Thyroid gland (tissue), 4 donors: ENCODE measurements at regions not wholly inside any gene's neighbourhood (a gene's known extent, or its start where the extent isn't known, plus 50 kb on each side); places are given as distances from the start of the nearest gene placed in this dataset.
"Not testable (repeated sequence)": the region's sequence is repeated elsewhere in the genome, so short reads cannot be mapped to it uniquely, and the experiment has no call there.

Source experiments
- DNase-seq, 2 donors: peaks; one replicate each; pipeline ENCODE4 v3.0.0-alpha.2; 2019
- H3K27ac ChIP-seq, 3 donors: fragments of 200-600 bp; sonication (generic); 1 replicate in 2 of 3; 2 replicates in 1 of 3; pipeline ENCODE4 v1.5.1; 2016 to 2019; ENCODE audit warnings: mild to moderate bottlenecking in 1 of 3, moderate library complexity in 1 of 3
- H3K27me3 ChIP-seq: fragments of 200-600 bp; sonication (generic); one replicate; pipeline ENCODE4 v1.5.1; 2019
- H3K36me3 ChIP-seq, 2 donors: fragments of 200-600 bp; sonication (generic); one replicate each; pipeline ENCODE4 v1.5.1; 2016 to 2019
- H3K4me1 ChIP-seq, 2 donors: fragments of 200-600 bp; sonication (generic); one replicate each; pipeline ENCODE4 v1.5.1; 2017 to 2019
- H3K4me3 ChIP-seq, 3 donors: fragments of 200-600 bp; sonication (generic); replicated peaks in 1 of 3; 1 replicate in 2 of 3; 2 replicates in 1 of 3; pipeline ENCODE4 v1.5.1; 2016; ENCODE audit warnings: mild to moderate bottlenecking in 1 of 3
- H3K9me3 ChIP-seq: fragments of 200-600 bp; sonication (generic); one replicate; pipeline ENCODE4 v1.5.1; 2017
- POLR2A ChIP-seq, 2 donors: fragments of 450-650 bp; IDR thresholded peaks; one replicate each; pipeline ENCODE4 v1.6.1; 2017; ENCODE audit warnings: antibody characterized with exemption in 2 of 2, mild to moderate bottlenecking in 2 of 2, moderate library complexity in 1 of 2
- WGBS, 2 donors: methylation state at CpG; one replicate each; pipeline ENCODE4 v1.1.5; 2017; 5-methylcytosine and 5-hydroxymethylcytosine counted together
- intact Hi-C: fragments of 100-400 bp; cut with DNase I; formaldehyde crosslinking; loops from one replicate; pipeline ENCODE4 v1.15.1; 2023
- TF ChIP-seq, protein P1 (sequence below), 6 experiments: fragments of 200-600 bp in 3 of 6; fragments of 450-650 bp in 3 of 6; sonication (generic) in 3 of 6; IDR thresholded peaks; one replicate each; pipeline ENCODE4 v1.5.1; 2016 to 2019; ENCODE audit warnings: antibody characterized with exemption in 6 of 6, mild to moderate bottlenecking in 2 of 6, inconsistent platforms in 1 of 6, moderate library complexity in 1 of 6

DNA sequence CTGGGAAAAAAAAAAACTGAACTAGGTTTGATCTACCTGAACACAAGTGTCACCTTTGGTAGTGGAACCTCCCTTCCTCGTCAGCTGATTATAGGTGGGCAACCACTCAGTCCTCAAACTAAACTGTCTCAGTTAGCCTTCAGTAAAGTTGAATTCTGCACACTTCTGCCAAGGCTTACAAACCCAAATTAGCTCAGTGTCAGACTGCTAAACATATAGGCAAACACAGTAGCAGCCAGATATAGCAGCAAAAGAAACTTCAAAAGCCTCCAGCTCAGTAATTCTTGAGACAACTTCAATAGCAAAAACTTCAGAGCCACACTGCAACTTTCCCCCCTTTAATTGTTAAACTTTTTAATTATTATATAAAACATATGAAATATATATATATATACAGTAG is 956.9 kb downstream of the XPNPEP1 start:
- Histone ChIP-seq H3K27me3 (no peaks in the 10 kb centered on the region), H3K4me1 (no peaks in the 10 kb centered on the region), H3K9me3 (no peaks in the 10 kb centered on the region), H3K4me3 (no peak overlapping the region), H3K27ac (no peak overlapping the region), H3K36me3 (no peaks in the 10 kb centered on the region)
- no peak for DNase-seq
- WGBS, 2 donors, result 83 to 88% methylated on average over 1 of the region's 1 CpG
- intact Hi-C loops, result no loop called here
- TF ChIP-seq POLR2A (IDR thresholded peaks at IDR 0.05), result no peak
- TF ChIP-seq, protein P1, sequence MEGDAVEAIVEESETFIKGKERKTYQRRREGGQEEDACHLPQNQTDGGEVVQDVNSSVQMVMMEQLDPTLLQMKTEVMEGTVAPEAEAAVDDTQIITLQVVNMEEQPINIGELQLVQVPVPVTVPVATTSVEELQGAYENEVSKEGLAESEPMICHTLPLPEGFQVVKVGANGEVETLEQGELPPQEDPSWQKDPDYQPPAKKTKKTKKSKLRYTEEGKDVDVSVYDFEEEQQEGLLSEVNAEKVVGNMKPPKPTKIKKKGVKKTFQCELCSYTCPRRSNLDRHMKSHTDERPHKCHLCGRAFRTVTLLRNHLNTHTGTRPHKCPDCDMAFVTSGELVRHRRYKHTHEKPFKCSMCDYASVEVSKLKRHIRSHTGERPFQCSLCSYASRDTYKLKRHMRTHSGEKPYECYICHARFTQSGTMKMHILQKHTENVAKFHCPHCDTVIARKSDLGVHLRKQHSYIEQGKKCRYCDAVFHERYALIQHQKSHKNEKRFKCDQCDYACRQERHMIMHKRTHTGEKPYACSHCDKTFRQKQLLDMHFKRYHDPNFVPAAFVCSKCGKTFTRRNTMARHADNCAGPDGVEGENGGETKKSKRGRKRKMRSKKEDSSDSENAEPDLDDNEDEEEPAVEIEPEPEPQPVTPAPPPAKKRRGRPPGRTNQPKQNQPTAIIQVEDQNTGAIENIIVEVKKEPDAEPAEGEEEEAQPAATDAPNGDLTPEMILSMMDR (IDR thresholded peaks at IDR 0.05), result no peak

DNA sequence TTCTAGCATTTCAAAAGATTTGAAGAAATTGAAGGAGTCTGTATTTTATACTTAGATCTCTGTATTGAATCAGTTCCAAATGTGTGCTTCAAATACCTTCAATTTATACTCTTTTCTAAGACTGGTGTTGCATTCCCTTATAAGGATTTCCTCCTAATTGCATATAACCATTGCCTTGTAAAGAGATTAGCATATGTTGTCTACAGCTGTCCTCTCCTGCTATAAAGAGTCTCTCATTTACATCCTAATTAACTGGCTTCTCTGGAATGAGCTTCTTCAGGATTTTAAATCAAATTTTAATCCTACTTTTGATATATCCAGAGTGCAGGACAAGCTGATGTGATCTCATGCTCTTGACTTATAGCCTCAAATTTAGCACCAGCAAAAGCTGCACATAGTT is 957.3 kb downstream of the XPNPEP1 start:
- intact Hi-C loops, result no loop called here
- Histone ChIP-seq H3K27me3 (no peaks in the 10 kb centered on the region), H3K36me3 (no peaks in the 10 kb centered on the region), H3K4me3 (no peak overlapping the region), H3K4me1 (no peaks in the 10 kb centered on the region), H3K27ac (no peak overlapping the region), H3K9me3 (no peaks in the 10 kb centered on the region)
- no peak for TF ChIP-seq POLR2A (IDR thresholded peaks at IDR 0.05)
- TF ChIP-seq, protein P1 (IDR thresholded peaks at IDR 0.05), result no peak
- DNase-seq, result no peak

DNA sequence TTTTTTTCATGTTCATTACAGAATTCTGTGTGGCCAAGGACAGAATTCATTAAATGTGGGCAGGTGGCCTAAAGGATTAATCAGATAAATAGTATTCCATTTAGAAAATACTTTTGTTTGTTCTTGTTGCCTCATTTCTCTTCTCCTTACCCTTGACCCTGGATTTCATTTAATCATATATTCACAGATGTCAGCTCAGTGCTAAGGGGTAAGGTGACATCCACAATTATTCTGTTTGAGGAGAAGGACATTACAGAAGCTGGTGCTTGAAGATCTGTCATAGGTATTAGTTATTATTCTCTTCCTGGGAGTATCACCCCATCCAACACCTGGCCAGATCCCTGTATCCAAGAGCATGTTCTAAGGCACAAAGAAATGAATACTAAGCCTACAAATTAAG is 961.1 kb downstream of the XPNPEP1 start:
- no peaks in the 10 kb centered on the region for H3K4me1 ChIP-seq
- TF ChIP-seq POLR2A (IDR thresholded peaks at IDR 0.05), result no peak
- TF ChIP-seq, protein P1 (IDR thresholded peaks at IDR 0.05), result no peak
- H3K4me3 ChIP-seq, result no peak overlapping the region
- no peaks in the 10 kb centered on the region for H3K27me3 ChIP-seq
- no peaks in the 10 kb centered on the region for H3K36me3 ChIP-seq
- H3K27ac ChIP-seq, result no peak overlapping the region
- intact Hi-C loops, result no loop called here
- no peaks in the 10 kb centered on the region for H3K9me3 ChIP-seq
- no peak for DNase-seq

DNA sequence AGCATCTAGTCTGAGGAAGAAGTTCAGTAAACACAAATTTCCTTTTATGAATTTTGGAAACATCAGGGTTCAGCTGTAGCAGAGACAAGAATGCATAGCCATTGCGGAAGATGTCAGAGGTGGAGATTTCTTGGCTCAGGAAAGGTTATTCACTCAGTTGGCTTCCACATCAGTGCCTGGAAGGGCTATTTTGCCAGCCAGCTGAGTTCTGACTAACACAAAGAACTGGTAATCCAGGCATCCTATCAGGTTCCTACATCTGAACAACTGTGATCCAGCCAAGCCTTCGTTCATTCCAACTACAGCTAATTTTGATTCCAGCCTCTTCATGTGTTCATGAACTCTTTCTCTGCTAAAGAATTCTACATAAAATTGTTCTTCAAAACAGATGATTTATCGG is 965.6 kb downstream of the XPNPEP1 start:
- DNase-seq, result no peak
- no peak overlapping the region for H3K27ac ChIP-seq
- WGBS, 2 donors, result 66 to 74% methylated on average over 3 of the region's 3 CpGs
- intact Hi-C loops, result no loop called here
- TF ChIP-seq, protein P1 (IDR thresholded peaks at IDR 0.05), result no peak
- no peaks in the 10 kb centered on the region for H3K36me3 ChIP-seq
- no peaks in the 10 kb centered on the region for H3K4me1 ChIP-seq
- no peaks in the 10 kb centered on the region for H3K27me3 ChIP-seq
- H3K4me3 ChIP-seq, result no peak overlapping the region
- no peaks in the 10 kb centered on the region for H3K9me3 ChIP-seq

DNA sequence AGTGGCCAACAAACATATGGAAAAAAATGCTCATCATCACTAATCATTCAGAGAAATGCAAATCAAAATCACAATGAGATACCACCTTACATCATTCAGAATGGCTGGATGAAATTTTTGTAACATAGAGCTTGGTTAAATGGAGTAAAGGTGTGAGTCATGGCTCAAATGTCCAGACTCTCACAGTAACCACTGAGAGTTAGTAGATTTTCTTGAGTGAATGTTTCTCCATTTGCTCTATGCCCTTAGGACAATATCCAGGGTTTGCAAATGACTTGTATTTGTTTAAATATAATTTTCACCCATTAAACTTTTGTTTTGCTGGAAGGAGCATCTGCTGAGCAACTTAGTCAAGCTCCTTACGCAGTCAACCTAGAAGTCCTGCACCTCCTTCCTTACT is 967.2 kb downstream of the XPNPEP1 start:
- Histone ChIP-seq H3K4me3 (no peak overlapping the region), H3K27me3 (no peaks in the 10 kb centered on the region), H3K36me3 (no peaks in the 10 kb centered on the region), H3K27ac (no peak overlapping the region), H3K4me1 (no peaks in the 10 kb centered on the region), H3K9me3 (no peaks in the 10 kb centered on the region)
- no peak for TF ChIP-seq POLR2A (IDR thresholded peaks at IDR 0.05)
- TF ChIP-seq, protein P1 (IDR thresholded peaks at IDR 0.05), result no peak
- intact Hi-C loops, result no loop called here
- DNase-seq, result no peak
- WGBS, 2 donors, result 88 to 97% methylated on average over 1 of the region's 1 CpG

DNA sequence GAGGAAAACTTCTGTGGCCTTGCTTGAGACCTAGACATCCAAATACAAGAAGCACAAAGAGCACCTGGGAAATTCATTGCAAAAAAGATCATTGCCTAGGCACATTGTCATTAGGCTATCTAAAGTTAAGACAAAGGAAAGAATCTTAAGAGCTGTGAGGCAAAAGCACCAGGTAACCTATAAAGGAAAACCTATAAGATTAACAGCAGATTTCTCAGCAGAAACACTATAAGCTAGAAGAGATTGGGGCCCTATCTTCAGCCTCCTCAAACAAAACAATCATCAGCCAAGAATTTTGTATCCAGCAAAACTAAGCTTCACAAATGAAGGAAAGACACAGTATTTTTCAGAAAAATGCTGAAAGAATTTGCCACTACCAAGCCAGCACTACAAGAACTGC is 1003.3 kb downstream of the XPNPEP1 start:
- H3K27me3 ChIP-seq, H3K9me3 ChIP-seq, H3K27ac ChIP-seq, intact Hi-C loops, H3K4me3 ChIP-seq, DNase-seq, H3K4me1 ChIP-seq, H3K36me3 ChIP-seq: not testable (repeated sequence)
